ENCODE measurements at regions not wholly inside any gene's neighbourhood (a gene's known extent, or its start where the extent isn't known, plus 50 kb on each side); places are given as distances from the start of the nearest gene placed in this dataset.

DNA sequence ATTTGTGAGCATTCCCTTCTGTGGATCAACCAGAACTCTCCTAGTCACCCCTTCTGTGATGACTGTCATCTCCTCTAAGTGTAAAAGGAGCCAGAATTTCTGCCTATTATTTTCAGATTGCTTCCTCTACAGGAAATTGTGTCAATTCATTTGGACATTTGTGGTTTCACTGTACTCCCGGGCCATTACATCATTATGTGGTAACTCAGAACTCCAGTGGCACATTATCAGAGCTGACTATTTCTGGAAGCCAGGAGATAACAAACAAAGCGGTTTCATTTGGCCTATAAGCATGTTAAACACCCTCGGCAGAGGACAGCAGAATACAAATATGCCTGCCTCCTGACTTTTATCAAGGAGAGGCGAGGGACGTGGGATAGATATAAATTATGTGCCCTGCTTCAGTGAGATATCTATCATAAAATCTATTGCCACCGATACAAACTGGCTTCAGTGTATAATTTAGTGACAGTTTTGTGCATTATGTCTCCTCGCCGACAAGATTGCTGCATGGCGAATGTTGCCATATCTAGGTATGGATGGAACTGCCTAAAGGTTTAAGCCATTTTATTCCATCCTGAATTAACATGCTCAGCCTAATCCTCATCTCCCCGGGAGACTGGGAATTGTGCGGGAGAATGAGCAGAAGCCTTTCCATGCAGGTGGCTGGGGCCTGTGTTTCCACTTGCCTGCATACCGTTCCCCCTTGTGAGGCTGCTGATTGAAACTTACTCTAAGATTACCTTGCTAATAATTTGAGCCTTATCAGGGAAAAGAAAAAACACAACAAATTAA, 193.4 kb upstream of the SEMA6D start:
- TF ChIP-seq, protein P1, sequence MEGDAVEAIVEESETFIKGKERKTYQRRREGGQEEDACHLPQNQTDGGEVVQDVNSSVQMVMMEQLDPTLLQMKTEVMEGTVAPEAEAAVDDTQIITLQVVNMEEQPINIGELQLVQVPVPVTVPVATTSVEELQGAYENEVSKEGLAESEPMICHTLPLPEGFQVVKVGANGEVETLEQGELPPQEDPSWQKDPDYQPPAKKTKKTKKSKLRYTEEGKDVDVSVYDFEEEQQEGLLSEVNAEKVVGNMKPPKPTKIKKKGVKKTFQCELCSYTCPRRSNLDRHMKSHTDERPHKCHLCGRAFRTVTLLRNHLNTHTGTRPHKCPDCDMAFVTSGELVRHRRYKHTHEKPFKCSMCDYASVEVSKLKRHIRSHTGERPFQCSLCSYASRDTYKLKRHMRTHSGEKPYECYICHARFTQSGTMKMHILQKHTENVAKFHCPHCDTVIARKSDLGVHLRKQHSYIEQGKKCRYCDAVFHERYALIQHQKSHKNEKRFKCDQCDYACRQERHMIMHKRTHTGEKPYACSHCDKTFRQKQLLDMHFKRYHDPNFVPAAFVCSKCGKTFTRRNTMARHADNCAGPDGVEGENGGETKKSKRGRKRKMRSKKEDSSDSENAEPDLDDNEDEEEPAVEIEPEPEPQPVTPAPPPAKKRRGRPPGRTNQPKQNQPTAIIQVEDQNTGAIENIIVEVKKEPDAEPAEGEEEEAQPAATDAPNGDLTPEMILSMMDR (IDR thresholded peaks at IDR 0.05; ENCODE audit: low read length) = no peak
- TF ChIP-seq EZH2 (IDR thresholded peaks at IDR 0.05; ENCODE audit: borderline replicate concordance, low read length) = no peak
